ENCODE measurements at regions not wholly inside any gene's neighbourhood (a gene's known extent, or its start where the extent isn't known, plus 50 kb on each side); places are given as distances from the start of the nearest gene placed in this dataset.

- no peaks in the 10 kb centered on the region for H3K4me1 ChIP-seq (ENCODE audit: control insufficient read depth in 3 of 3, insufficient read depth in 2 of 3, low read depth in 1 of 3, low read length in 2 of 3)
- no peak overlapping the region for H3K4me3 ChIP-seq (ENCODE audit: low read depth in 1 of 3, low read length in 3 of 3)
- no peaks in the 10 kb centered on the region for H3K27me3 ChIP-seq (ENCODE audit: control insufficient read depth in 3 of 3, insufficient read depth in 3 of 3, low read length in 3 of 3)
- FAIRE-seq, result no peak
- H3K36me3 ChIP-seq (ENCODE audit: control insufficient read depth in 3 of 3, insufficient read depth in 2 of 3, low read depth in 1 of 3, low read length in 3 of 3), result no peaks in the 10 kb centered on the region
- 80 to 91% (median 87%) methylated on average over 7 of the region's 7 CpGs for WGBS, 3 donors
- H3K9me3 ChIP-seq (ENCODE audit: control insufficient read depth in 2 of 2, insufficient read depth in 1 of 2, low read depth in 1 of 2, low read length in 1 of 2), result peaks cover 0 to 13% of the 10 kb centered on the region in 2 donors
- H3K27ac ChIP-seq (ENCODE audit: low read depth in 1 of 3, low read length in 2 of 3), result no peak overlapping the region
- DNase-seq, result no peak
Measured at GRCh38 chr7:67571026-67571545, 574.5 kb downstream of the TYW1 start.

DNA sequence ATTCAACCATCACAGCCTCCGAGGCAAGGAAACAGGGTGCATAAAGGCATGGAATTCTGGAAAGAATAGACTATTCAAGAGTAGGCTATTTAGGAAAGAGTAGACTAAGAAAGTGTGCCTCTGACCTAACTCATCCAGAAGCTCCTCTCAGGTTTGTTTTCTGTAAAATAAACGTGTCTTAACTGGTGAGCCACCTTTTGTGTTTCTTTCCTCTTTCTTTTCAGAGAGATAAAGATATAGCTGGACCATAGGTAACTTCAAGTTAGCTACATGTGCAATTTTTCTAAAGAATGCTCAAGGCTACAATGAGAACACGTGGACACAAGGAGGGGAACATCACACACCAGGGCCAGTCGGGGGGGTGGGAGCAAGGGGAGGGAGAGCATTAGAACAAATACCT, 577.0 kb downstream of the TYW1 start:
- Histone ChIP-seq H3K27ac (ENCODE audit: low read depth in 1 of 3, low read length in 2 of 3) (no peak overlapping the region), H3K27me3 (ENCODE audit: control insufficient read depth in 3 of 3, insufficient read depth in 3 of 3, low read length in 3 of 3) (no peaks in the 10 kb centered on the region), H3K4me1 (ENCODE audit: control insufficient read depth in 3 of 3, insufficient read depth in 2 of 3, low read depth in 1 of 3, low read length in 2 of 3) (no peaks in the 10 kb centered on the region), H3K36me3 (ENCODE audit: control insufficient read depth in 3 of 3, insufficient read depth in 2 of 3, low read depth in 1 of 3, low read length in 3 of 3) (no peaks in the 10 kb centered on the region), H3K4me3 (ENCODE audit: low read depth in 1 of 3, low read length in 3 of 3) (no peak overlapping the region), H3K9me3 (ENCODE audit: control insufficient read depth in 2 of 2, insufficient read depth in 1 of 2, low read depth in 1 of 2, low read length in 1 of 2) (peaks cover 0 to 13% of the 10 kb centered on the region in 2 donors)
- DNase-seq (no peak), FAIRE-seq (no peak)
- WGBS, 3 donors, result 72 to 77% (median 74%) methylated on average over 4 of the region's 4 CpGs

- no peaks in the 10 kb centered on the region for H3K36me3 ChIP-seq (ENCODE audit: control insufficient read depth in 3 of 3, insufficient read depth in 2 of 3, low read depth in 1 of 3, low read length in 3 of 3)
- WGBS, 3 donors, result 71 to 74% (median 72%) methylated on average over 5 of the region's 5 CpGs
Measured at GRCh38 chr7:67588631-67589030, 592.0 kb downstream of the TYW1 start.

DNA sequence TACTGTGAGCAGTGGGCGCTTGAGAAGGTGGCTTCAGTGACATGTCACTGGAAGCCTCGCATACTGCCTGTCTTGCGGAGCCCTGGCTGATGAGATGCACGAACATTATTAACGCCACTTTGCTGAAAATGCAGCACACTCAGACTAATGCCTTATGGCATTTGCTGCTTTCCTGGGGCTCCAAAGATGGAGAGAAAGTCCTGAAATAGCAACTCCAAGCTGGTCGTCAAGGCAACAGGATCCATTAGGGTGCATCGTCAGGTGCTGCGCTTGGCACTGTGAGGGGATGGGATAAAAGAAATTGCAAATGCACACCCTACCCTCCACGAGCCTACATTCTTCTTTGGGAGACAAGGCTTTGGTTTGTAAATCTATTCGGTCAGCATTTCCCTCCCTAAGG, 592.5 kb downstream of the TYW1 start:
- 77 to 87% (median 80%) methylated on average over 10 of the region's 10 CpGs for WGBS, 3 donors
- no peak for DNase-seq
- no peak overlapping the region for H3K27ac ChIP-seq (ENCODE audit: low read depth in 1 of 3, low read length in 2 of 3)
- no peaks in the 10 kb centered on the region for H3K36me3 ChIP-seq (ENCODE audit: control insufficient read depth in 3 of 3, insufficient read depth in 2 of 3, low read depth in 1 of 3, low read length in 3 of 3)
- no peaks in the 10 kb centered on the region for H3K27me3 ChIP-seq (ENCODE audit: control insufficient read depth in 3 of 3, insufficient read depth in 3 of 3, low read length in 3 of 3)
- no peak for FAIRE-seq
- peaks cover 2 to 14% of the 10 kb centered on the region in 2 donors for H3K9me3 ChIP-seq (ENCODE audit: control insufficient read depth in 2 of 2, insufficient read depth in 1 of 2, low read depth in 1 of 2, low read length in 1 of 2)
- H3K4me1 ChIP-seq (ENCODE audit: control insufficient read depth in 3 of 3, insufficient read depth in 2 of 3, low read depth in 1 of 3, low read length in 2 of 3), result no peaks in the 10 kb centered on the region
- no peak overlapping the region for H3K4me3 ChIP-seq (ENCODE audit: low read depth in 1 of 3, low read length in 3 of 3)

More at GRCh38 chr7:67588631-67589030, 592.0 kb downstream of the TYW1 start:
- Histone ChIP-seq H3K4me3 (ENCODE audit: low read depth in 1 of 3, low read length in 3 of 3) (no peak overlapping the region), H3K27me3 (ENCODE audit: control insufficient read depth in 3 of 3, insufficient read depth in 3 of 3, low read length in 3 of 3) (no peaks in the 10 kb centered on the region), H3K4me1 (ENCODE audit: control insufficient read depth in 3 of 3, insufficient read depth in 2 of 3, low read depth in 1 of 3, low read length in 2 of 3) (no peaks in the 10 kb centered on the region), H3K27ac (ENCODE audit: low read depth in 1 of 3, low read length in 2 of 3) (no peak overlapping the region), H3K9me3 (ENCODE audit: control insufficient read depth in 2 of 2, insufficient read depth in 1 of 2, low read depth in 1 of 2, low read length in 1 of 2) (peaks cover 2 to 15% of the 10 kb centered on the region in 2 donors)
- FAIRE-seq (no peak), DNase-seq (no peak)

- no peaks in the 10 kb centered on the region for H3K4me1 ChIP-seq (ENCODE audit: control insufficient read depth in 3 of 3, insufficient read depth in 2 of 3, low read depth in 1 of 3, low read length in 2 of 3)
- H3K27me3 ChIP-seq (ENCODE audit: control insufficient read depth in 3 of 3, insufficient read depth in 3 of 3, low read length in 3 of 3), result no peaks in the 10 kb centered on the region
- no peaks in the 10 kb centered on the region for H3K36me3 ChIP-seq (ENCODE audit: control insufficient read depth in 3 of 3, insufficient read depth in 2 of 3, low read depth in 1 of 3, low read length in 3 of 3)
- FAIRE-seq (no peak), DNase-seq (no peak)
- no peak overlapping the region for H3K4me3 ChIP-seq (ENCODE audit: low read depth in 1 of 3, low read length in 3 of 3)
- no peak overlapping the region for H3K27ac ChIP-seq (ENCODE audit: low read depth in 1 of 3, low read length in 2 of 3)
- H3K9me3 ChIP-seq (ENCODE audit: control insufficient read depth in 2 of 2, insufficient read depth in 1 of 2, low read depth in 1 of 2, low read length in 1 of 2), result peaks cover 2 to 14% of the 10 kb centered on the region in 2 donors
- WGBS, 3 donors, result 79 to 89% (median 87%) methylated on average over 3 of the region's 3 CpGs
Measured at GRCh38 chr7:67590649-67591048, 594.0 kb downstream of the TYW1 start.

DNA sequence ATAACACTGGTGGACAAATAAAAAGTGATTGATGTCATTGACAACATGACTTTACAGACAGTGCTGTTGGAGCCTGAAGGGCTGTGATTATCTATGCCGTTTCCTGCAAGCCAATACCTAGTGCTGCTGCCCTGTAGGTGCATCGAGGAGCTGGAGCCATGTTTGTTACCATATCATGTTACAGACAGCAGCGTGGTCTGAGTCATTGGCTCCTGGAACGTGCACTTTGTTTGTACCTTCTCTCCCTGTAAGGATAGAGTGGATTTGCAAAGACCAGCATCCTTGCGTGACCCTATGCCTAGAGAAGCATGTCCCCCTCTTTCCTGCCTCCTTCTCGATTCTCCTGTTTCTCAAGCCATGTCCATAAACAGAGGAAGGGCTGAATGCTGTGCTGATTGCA, 597.2 kb downstream of the TYW1 start:
- FAIRE-seq (no peak), DNase-seq (no peak)
- H3K4me3 ChIP-seq (ENCODE audit: low read depth in 1 of 3, low read length in 3 of 3), result no peak overlapping the region
- 34 to 37% (median 36%) methylated on average over 6 of the region's 6 CpGs for whole genome bisulfite sequencing, 3 donors
- no peaks in the 10 kb centered on the region for H3K27me3 ChIP-seq (ENCODE audit: control insufficient read depth in 3 of 3, insufficient read depth in 3 of 3, low read length in 3 of 3)
- no peaks in the 10 kb centered on the region for H3K9me3 ChIP-seq (ENCODE audit: control insufficient read depth in 2 of 2, insufficient read depth in 1 of 2, low read depth in 1 of 2, low read length in 1 of 2)
- H3K36me3 ChIP-seq (ENCODE audit: control insufficient read depth in 3 of 3, insufficient read depth in 2 of 3, low read depth in 1 of 3, low read length in 3 of 3), result no peaks in the 10 kb centered on the region
- H3K27ac ChIP-seq (ENCODE audit: low read depth in 1 of 3, low read length in 2 of 3), result no peak overlapping the region
- no peaks in the 10 kb centered on the region for H3K4me1 ChIP-seq (ENCODE audit: control insufficient read depth in 3 of 3, insufficient read depth in 2 of 3, low read depth in 1 of 3, low read length in 2 of 3)

- no peaks in the 10 kb centered on the region for H3K36me3 ChIP-seq (ENCODE audit: control insufficient read depth in 3 of 3, insufficient read depth in 2 of 3, low read depth in 1 of 3, low read length in 3 of 3)
- WGBS, 3 donors, result 80 to 88% (median 83%) methylated on average over 15 of the region's 15 CpGs
- H3K27ac ChIP-seq (ENCODE audit: low read depth in 1 of 3, low read length in 2 of 3), result no peak overlapping the region
- no peak for FAIRE-seq
- H3K9me3 ChIP-seq (ENCODE audit: control insufficient read depth in 2 of 2, insufficient read depth in 1 of 2, low read depth in 1 of 2, low read length in 1 of 2), result no peaks in the 10 kb centered on the region
- DNase-seq, result no peak
- no peaks in the 10 kb centered on the region for H3K4me1 ChIP-seq (ENCODE audit: control insufficient read depth in 3 of 3, insufficient read depth in 2 of 3, low read depth in 1 of 3, low read length in 2 of 3)
- no peak overlapping the region for H3K4me3 ChIP-seq (ENCODE audit: low read depth in 1 of 3, low read length in 3 of 3)
- H3K27me3 ChIP-seq (ENCODE audit: control insufficient read depth in 3 of 3, insufficient read depth in 3 of 3, low read length in 3 of 3), result no peaks in the 10 kb centered on the region
Measured at GRCh38 chr7:67595431-67596180, 599.0 kb downstream of the TYW1 start.

GRCh38 chr7:67597161-67597560, 600.5 kb downstream of the TYW1 start:
- H3K27me3 ChIP-seq (ENCODE audit: control insufficient read depth in 3 of 3, insufficient read depth in 3 of 3, low read length in 3 of 3), result no peaks in the 10 kb centered on the region
- H3K4me1 ChIP-seq (ENCODE audit: control insufficient read depth in 3 of 3, insufficient read depth in 2 of 3, low read depth in 1 of 3, low read length in 2 of 3), result no peaks in the 10 kb centered on the region
- DNase-seq (no peak), FAIRE-seq (no peak)
- WGBS, 3 donors, result 76 to 85% (median 81%) methylated on average over 3 of the region's 3 CpGs
- H3K9me3 ChIP-seq (ENCODE audit: control insufficient read depth in 2 of 2, insufficient read depth in 1 of 2, low read depth in 1 of 2, low read length in 1 of 2), result no peaks in the 10 kb centered on the region
- H3K36me3 ChIP-seq (ENCODE audit: control insufficient read depth in 3 of 3, insufficient read depth in 2 of 3, low read depth in 1 of 3, low read length in 3 of 3), result no peaks in the 10 kb centered on the region
- H3K4me3 ChIP-seq (ENCODE audit: low read depth in 1 of 3, low read length in 3 of 3), result no peak overlapping the region
- H3K27ac ChIP-seq (ENCODE audit: low read depth in 1 of 3, low read length in 2 of 3), result no peak overlapping the region

GRCh38 chr7:67598469-67598868, 601.8 kb downstream of the TYW1 start:
- H3K27me3 ChIP-seq (ENCODE audit: control insufficient read depth in 3 of 3, insufficient read depth in 3 of 3, low read length in 3 of 3), result no peaks in the 10 kb centered on the region
- FAIRE-seq (no peak), DNase-seq (no peak)
- no peak overlapping the region for H3K4me3 ChIP-seq (ENCODE audit: low read depth in 1 of 3, low read length in 3 of 3)
- no peaks in the 10 kb centered on the region for H3K36me3 ChIP-seq (ENCODE audit: control insufficient read depth in 3 of 3, insufficient read depth in 2 of 3, low read depth in 1 of 3, low read length in 3 of 3)
- H3K9me3 ChIP-seq (ENCODE audit: control insufficient read depth in 2 of 2, insufficient read depth in 1 of 2, low read depth in 1 of 2, low read length in 1 of 2), result no peaks in the 10 kb centered on the region
- H3K27ac ChIP-seq (ENCODE audit: low read depth in 1 of 3, low read length in 2 of 3), result no peak overlapping the region
- no peaks in the 10 kb centered on the region for H3K4me1 ChIP-seq (ENCODE audit: control insufficient read depth in 3 of 3, insufficient read depth in 2 of 3, low read depth in 1 of 3, low read length in 2 of 3)

All from small intestine (tissue), 7 donors.